NCI-H2107 (cell line): ENCODE measurements at regions not wholly inside any gene's neighbourhood (a gene's known extent, or its start where the extent isn't known, plus 50 kb on each side); places are given as distances from the start of the nearest gene placed in this dataset.

Experiments
- DNase-seq: peaks from one replicate; lab custom pipeline; 2025; lab: John Stamatoyannopoulos, UW

DNA sequence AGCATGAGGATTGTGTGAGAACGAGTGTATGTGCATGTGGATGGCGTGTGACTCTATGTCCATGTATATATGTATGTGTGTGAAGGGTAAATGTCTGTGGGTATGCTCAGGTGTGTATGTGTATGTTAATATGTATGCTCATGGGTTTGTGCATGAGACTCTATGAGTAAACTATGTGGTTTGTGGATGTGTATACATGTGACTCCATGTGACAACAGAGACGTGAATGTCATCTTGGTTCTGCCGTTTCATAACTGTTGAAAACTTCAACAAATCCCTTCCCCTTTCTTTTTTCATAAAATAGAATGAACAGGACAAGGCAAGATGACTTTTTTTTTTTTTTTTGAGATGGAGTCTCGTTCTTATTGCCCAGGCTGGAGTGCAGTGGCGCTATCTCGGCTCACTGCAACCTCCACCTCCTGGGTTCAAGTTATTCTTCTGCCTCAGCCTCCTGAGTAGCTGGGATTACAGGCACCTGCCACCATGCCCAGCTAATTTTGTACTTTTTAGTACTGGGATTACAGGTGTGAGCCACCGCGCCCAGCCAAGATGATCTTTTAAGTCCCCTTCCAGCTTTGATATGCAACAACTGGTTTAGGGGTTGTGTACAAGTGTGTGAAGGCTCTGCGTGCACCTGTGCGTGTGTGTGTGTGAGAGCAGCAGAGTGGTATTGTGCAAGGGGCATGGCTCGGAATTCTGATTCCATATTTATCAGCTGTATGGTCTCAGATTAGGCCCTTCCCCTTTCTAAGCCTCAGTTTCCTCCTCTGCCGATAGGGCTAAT is 106.3 kb downstream of the EBNA1BP2 start:
- DNase-seq: no peak

DNA sequence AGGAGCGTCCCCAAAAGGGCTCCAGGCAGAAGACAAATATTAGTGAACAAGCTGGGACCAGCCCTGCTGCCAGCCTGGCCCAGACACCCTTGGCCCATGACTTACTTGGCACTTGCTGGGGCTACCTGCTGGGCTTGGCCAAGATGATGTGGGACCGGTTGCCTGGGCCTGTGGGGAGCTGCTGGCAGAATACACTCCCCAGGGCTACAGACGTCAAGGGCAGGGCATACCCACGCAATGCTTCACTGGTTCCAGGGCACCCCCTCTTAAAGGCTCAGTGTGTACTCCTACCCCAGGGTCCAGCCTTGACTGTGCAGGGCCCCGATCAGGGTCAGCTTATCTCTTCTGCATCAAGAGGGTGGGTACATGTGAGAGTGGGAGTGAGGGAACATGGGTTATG is 106.5 kb upstream of the SLC2A1 start:
- no peak for DNase-seq

- no peak for DNase-seq
These were observed 104.9 kb upstream of the SLC2A1 start for GRCh38 chr1:43063394-43064219.

GRCh38 chr1:43062527-43063095 is 103.9 kb upstream of the SLC2A1 start:
- no peak for DNase-seq

DNA sequence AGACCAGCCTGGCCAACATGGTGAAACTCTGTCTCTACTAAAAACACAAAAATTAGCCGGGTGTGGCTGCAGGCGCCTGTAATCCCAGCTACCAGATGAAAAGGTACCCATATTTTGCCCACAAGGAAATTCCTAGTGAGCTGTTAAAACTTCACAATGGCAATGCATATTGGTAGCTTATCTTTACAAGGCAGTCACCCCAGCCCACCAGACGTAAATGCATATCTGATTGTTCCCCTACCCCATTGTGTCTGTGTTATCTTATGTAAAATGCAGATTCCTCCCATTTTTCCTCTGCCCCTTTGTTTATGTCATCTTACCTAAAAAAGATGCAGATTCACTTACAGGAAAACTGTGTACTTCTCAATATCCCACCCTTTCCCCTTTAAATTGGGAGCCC is 103.1 kb upstream of the SLC2A1 start:
- DNase-seq: no peak

DNA sequence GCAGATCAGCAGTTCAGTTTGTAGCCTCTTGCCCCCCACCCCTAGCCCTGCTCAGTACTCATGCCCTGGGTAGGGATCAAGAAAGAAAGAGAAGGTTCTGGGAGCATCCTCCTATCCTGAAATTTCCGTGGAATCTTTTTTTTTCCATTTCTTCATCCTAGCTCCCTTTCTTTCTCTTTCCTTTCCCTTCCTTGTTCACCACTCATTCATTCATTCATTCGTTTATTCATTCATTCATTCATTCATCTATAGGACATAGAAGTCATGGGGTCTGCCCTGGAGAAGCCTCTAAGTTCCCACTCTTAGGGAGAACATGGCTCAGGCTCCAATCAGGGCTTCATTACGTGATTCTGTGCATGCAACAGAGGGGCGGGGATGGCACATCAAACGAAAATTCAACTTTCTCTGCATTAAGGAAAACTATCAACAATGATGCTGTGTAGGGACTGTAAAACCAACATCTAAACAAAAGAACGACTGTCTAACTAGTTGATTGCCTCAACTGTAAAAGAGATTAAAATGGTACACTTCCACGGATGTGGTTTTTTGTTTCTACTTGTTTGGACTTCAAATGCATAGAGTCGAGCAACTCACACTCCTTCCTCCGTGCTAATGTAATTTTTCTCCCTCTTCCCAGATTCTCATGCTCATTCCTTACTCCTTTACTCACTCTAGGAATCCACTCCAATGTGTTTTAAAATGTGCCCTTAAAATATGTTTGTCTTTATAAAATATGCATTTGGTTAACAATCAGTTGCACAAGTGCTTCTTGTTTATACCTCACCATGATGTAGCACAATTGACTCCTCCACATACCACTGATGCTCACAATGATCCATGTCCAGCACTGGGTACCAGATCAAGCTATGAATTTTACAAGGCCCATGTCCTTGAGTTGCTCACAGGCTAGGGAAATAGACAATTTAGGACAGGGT is 101.2 kb upstream of the SLC2A1 start:
- DNase-seq: no peak

DNA sequence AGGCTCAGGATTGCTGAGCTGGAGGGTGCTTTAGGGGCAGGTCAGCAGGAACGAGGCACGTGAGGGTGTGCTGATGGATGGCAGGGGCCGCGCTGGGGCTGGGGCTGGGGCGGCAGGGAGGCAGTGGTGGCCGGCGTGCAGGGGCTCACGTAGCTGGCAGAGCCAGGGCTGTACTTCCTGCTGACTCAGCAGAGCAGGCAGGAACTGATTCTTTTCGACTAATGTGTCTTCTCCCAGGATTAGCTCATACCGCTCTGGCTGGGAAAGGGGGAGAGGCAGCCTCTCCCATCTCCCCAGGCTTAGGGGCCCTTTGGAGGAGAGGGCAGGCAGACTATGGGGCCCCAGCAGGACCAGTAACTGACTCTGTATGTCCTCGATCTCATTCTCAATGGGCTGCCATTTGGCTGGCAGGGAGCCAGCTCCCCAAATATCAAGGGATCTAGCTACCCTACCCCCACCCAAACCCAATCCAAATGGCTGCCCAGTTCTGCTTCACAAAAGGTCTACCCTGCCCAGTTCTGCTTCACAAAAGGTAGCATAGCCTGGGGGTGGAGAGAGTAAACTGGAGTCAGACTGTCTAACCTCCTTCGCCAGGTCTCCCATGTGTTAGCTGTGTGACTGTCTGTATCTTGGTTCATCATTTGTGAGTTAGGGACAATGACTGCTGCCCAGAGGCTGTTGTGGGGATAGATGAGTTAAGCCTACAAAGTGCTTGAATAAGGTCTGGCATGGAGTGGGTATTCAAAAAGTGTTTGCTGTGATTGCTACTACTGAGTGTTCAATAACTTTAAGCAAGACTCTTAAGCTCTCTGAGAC is 100.1 kb upstream of the SLC2A1 start:
- DNase-seq: no peak

DNA sequence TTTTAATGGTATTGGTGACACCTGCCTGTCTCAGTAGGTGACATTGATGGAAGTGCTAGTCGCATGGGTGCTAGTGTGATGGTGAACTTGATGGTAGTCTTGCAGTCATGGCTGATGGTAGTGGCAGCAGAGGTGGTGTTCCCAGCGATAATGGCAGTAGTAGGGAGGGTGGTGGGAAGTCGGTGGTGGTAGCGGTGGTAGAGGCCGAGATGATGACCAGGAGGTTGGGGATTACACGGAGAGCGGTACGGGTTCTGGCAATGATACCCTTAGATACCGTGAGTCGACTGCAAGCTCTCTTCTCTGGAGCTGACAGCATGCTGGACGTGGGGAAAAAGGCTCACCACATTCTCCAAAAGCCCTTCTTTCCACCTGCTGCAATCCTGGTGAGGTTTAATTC is 99.4 kb upstream of the SLC2A1 start:
- no peak for DNase-seq

DNA sequence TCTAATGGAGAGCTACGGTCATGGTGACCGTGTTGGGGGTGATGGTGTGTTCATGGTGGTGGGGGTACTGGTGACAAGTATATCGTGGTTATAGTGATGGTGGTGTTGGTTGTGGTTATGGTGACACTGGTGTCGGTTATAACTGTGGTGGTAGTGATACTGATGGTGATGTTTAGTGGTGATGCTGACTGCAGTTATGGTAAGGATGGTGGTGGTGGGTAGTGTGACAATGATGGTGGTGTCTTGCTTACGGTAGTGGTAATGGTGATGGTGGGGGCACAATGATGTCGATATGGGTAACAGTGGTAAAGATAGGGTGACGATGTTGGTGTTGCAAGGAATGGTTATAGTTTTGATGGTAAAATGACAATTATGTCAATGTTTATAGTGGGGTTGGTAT is 98.9 kb upstream of the SLC2A1 start:
- no peak for DNase-seq

DNA sequence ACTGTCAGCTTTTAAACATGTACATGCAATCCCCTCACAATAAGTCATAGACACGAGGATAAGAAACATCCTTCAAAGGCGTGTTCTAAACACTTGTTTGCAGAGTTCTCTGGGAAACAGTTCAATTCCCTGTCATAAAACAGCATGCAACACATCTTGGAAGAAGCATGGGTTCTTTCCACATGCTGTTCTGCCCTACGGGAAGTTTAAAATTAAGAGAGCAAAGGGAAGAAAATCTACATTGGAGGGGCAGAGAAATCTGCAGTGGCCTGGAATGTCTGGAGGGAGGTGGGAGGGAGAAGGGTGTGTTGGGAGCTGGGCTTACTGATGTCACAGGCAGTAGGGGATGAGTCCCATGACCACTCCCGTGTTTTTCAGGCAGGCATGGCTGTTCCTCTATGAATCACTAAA is 98.3 kb upstream of the SLC2A1 start:
- DNase-seq: no peak

- no peak for DNase-seq
These were observed 97.8 kb upstream of the SLC2A1 start for GRCh38 chr1:43056460-43056859.

- no peak for DNase-seq
These were observed 96.3 kb upstream of the SLC2A1 start for GRCh38 chr1:43054961-43055360.

- DNase-seq: no peak
These were observed 94.2 kb upstream of the SLC2A1 start for GRCh38 chr1:43052786-43053439.

DNA sequence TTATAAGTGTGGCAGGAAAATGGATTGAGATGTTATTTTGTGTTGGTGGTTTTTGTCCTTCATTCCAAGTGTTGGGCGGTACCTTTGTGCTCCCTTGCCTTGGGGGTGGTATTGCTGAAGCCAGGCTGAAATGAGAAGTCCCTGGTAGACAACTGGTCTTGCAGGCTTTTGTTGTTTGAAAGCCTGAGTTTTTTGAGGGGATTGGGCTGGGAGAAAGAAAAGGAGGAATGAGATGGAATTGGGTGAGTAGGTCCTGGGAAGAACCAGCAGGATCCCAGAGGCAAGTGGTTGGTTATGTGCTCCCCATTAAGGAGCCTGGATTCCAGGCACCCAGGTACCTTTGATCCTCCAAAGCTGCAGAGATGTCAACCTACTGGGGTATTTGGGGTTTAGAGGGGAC is 93.7 kb upstream of the SLC2A1 start:
- no peak for DNase-seq

DNA sequence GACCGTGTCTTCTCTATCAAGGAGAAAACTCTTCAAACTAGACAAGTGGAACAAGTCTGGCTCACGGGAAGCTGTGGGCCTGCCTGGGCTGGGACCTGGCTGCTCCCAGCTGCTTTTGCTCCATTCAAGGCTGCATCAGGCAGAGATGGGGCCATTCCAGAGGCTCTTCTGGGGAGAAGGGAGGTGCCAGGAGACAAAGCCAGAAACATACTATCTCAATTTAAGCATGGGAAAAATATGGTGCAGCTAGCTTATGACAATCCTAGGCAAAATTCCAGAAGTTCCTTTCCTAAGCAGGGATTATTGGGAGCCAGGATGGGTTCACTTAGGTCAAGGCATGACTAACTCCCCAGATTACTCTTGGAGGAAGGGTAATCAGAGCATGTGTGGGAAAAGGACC is 90.8 kb upstream of the SLC2A1 start:
- no peak for DNase-seq

DNA sequence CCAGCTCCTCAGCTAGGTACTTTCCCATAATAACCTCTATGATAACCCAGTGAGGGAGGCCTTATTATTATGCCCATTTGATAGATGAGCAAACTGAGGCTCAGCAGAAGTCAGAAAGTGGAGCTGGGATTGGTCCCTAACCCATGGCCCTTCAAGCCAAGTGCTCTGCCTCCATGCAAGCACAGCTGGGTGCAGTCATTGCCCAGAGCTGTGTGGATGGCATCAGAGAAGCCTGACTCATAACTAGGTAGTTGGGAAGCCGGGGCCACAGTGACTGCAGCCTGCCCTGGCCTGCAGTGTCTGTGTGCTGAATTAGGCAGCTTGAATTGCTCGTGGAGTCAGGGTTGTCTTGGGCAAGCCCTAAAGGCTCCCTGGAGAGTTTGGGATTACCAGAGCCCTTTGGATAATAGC is 89.9 kb upstream of the SLC2A1 start:
- no peak for DNase-seq

GRCh38 chr1:43047135-43047534 is 88.5 kb upstream of the SLC2A1 start:
- no peak for DNase-seq

- DNase-seq: no peak
These were observed 86.1 kb upstream of the SLC2A1 start for GRCh38 chr1:43044572-43045361.

DNA sequence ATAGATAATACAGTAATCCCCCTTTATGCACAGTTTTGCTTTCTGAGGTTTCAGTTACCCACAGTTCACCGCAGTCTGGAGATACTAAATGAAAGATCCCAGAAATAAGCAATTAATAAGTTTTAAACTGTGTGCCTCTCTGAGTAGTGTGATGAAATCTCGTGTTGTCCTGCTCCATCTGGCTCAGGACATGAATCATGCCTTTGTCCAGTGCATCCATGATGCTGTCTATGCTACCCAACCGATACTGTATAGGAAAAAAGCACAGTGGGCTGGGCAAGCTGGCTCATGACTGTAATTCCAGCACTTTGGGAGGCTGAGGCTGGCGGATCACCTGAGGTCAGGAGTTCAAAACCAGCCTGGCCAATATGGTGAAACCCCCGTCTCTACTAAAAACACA is 85.0 kb upstream of the SLC2A1 start:
- DNase-seq: no peak
